ENCODE measurements at regions not wholly inside any gene's neighbourhood (a gene's known extent, or its start where the extent isn't known, plus 50 kb on each side); places are given as distances from the start of the nearest gene placed in this dataset.

GRCh38 chr7:10483671-10484070 lies 490.0 kb upstream of the PHF14 start:
- TF ChIP-seq SIN3A (IDR thresholded peaks at IDR 0.05; ENCODE audit: borderline replicate concordance, insufficient read depth, low read length) (no peak), REST (IDR thresholded peaks at IDR 0.05; ENCODE audit: insufficient read depth in 1 of 2, low read depth in 2 of 2, low read length in 2 of 2) (no peak), POLR2AphosphoS5 (IDR thresholded peaks at IDR 0.05; ENCODE audit: low read depth, low read length) (no peak), TAF1 (IDR thresholded peaks at IDR 0.05; ENCODE audit: borderline replicate concordance, insufficient read depth, low read length) (no peak), FOXP2 (optimal IDR thresholded peaks at IDR 0.05; ENCODE audit: borderline replicate concordance, extremely low read depth, extremely low read length, insufficient read depth) (no peak)

Measured in PFSK-1 (cell line).